GM12878 (cell line): ENCODE measurements at regions not wholly inside any gene's neighbourhood (a gene's known extent, or its start where the extent isn't known, plus 50 kb on each side); places are given as distances from the start of the nearest gene placed in this dataset.

Experiments used
- ATAC-seq: fragments of 200-7000 bp; cut with Tn5 transposase; 3 replicates; pipeline ENCODE4 v1.9.1; 2020; ENCODE audit warnings: mild to moderate bottlenecking, moderate library complexity
- BruUV-seq: library from RNA; stranded (reverse); fragments of 400-500 nt; replicated peaks from 2 replicates; lab custom pipeline; 2021; lab: Mats Ljungman, UMichigan
- CTCF ChIA-PET: fragments of 300-600 bp; sonication (Branson Sonifier 250); formaldehyde crosslinking; extraction: SDS; loops from one replicate; lab custom pipeline; 2021; ENCODE audit warnings: inconsistent platforms; lab: Yijun Ruan, JAX
- POLR2A ChIA-PET: fragments of 350-600 bp; formaldehyde crosslinking; extraction: SDS; loops from one replicate; lab custom pipeline; 2021; ENCODE audit warnings: inconsistent platforms; lab: Charles Lee
- RAD21 ChIA-PET: fragments of 300-600 bp; sonication (Branson Sonifier 250); formaldehyde crosslinking; loops from one replicate; lab custom pipeline; 2023; ENCODE audit warnings: antibody characterized with exemption; ENCODE audit not compliant: unreplicated experiment; lab: Charles Lee
- SMC1A ChIA-PET: fragments of 300-600 bp; sonication (Branson Sonifier 250); formaldehyde crosslinking; loops from one replicate; lab custom pipeline; 2023; ENCODE audit not compliant: unreplicated experiment, uncharacterized antibody; lab: Charles Lee
- DNase-seq: peaks from one replicate; pipeline ENCODE4 v3.0.0-alpha.2; 2011; ENCODE audit warnings: low read depth, low spot score
- FAIRE-seq: peaks from 3 replicates; lab custom pipeline; 2011; peaks lifted over from hg19 to GRCh38; lab: Jason Lieb, UNC
- H2AFZ ChIP-seq: 2 replicates; pipeline ENCODE4 v1.6.0; 2011; ENCODE audit warnings: low read depth, low read length, control low read depth; ENCODE audit not compliant: control insufficient read depth
- H3K27ac ChIP-seq: 2 replicates; pipeline ENCODE4 v1.5.1; 2011; ENCODE audit warnings: control low read depth; ENCODE audit not compliant: control insufficient read depth, insufficient read depth
- H3K27me3 ChIP-seq, 2 experiments: replicated peaks in 1 of 2; 2 replicates each; pipeline versions ENCODE4 v1.6.0 to v1.6.1; 2011; ENCODE audit warnings: low read length in 1 of 2; ENCODE audit not compliant: control insufficient read depth in 2 of 2, insufficient read depth in 2 of 2
- H3K36me3 ChIP-seq, 2 experiments: 2 replicates each; pipeline ENCODE4 v1.5.1; 2011; ENCODE audit warnings: low read length in 1 of 2; ENCODE audit not compliant: control insufficient read depth in 2 of 2, insufficient read depth in 2 of 2
- H3K4me1 ChIP-seq: 2 replicates; pipeline ENCODE4 v1.6.1; 2011; ENCODE audit warnings: mild to moderate bottlenecking, low read length, moderate library complexity, mixed read lengths; ENCODE audit not compliant: control insufficient read depth, insufficient read depth
- H3K4me2 ChIP-seq: 2 replicates; pipeline ENCODE4 v1.6.0; 2011; ENCODE audit warnings: control low read depth; ENCODE audit not compliant: control insufficient read depth, insufficient read depth
- H3K4me3 ChIP-seq: fragments of 200-600 bp; sonication (generic); 2 replicates; pipeline ENCODE4 v1.5.1; 2016
- H3K79me2 ChIP-seq: 2 replicates; pipeline ENCODE4 v1.6.0; 2011; ENCODE audit warnings: low read length; ENCODE audit not compliant: control insufficient read depth, insufficient read depth
- H3K9ac ChIP-seq: 2 replicates; pipeline ENCODE4 v1.8.0; 2011; ENCODE audit warnings: low read length, control low read depth, mixed read lengths; ENCODE audit not compliant: control insufficient read depth, insufficient read depth
- H3K9me3 ChIP-seq: replicated peaks from 3 replicates; pipeline ENCODE4 v1.5.1; 2011; ENCODE audit warnings: mild to moderate bottlenecking, low read length; ENCODE audit not compliant: control insufficient read depth, insufficient read depth
- H4K20me1 ChIP-seq: 2 replicates; pipeline ENCODE4 v1.6.0; 2011; ENCODE audit not compliant: control insufficient read depth, insufficient read depth
- ASH2L ChIP-seq: fragments of 300-600, 200-600 bp; sonication (generic); IDR thresholded peaks from 2 replicates; pipeline ENCODE4 v1.6.1; 2017; ENCODE audit warnings: low read depth, mild to moderate bottlenecking, borderline replicate concordance
- BMI1 ChIP-seq: fragments of 450-650 bp; IDR thresholded peaks from 2 replicates; pipeline ENCODE4 v1.6.1; 2016; ENCODE audit warnings: mild to moderate bottlenecking, moderate library complexity, borderline replicate concordance
- CHD2 ChIP-seq: IDR thresholded peaks from 2 replicates; pipeline ENCODE4 v1.6.1; 2011; ENCODE audit warnings: low read depth, low read length, improper control_type of control experiment, borderline replicate concordance
- CTCF ChIP-seq, 3 experiments: IDR thresholded peaks in 2 of 3; conservative IDR thresholded peaks in 1 of 3; 2 replicates each; pipeline ENCODE4 v1.5.1; 2011; ENCODE audit warnings: low read depth in 3 of 3, low read length in 3 of 3, mild to moderate bottlenecking in 3 of 3, control low read depth in 2 of 3, moderate library complexity in 2 of 3, inconsistent platforms in 1 of 3, mixed read lengths in 1 of 3; ENCODE audit not compliant: control insufficient read depth in 2 of 3, insufficient read depth in 1 of 3; ENCODE audit errors: extremely low read depth in 1 of 3
- EGR1 ChIP-seq, 2 experiments: IDR thresholded peaks; 1 replicate in 1 of 2; 2 replicates in 1 of 2; pipeline ENCODE4 v1.6.1; 2011 to 2012; ENCODE audit warnings: low read depth in 2 of 2, low read length in 2 of 2, borderline replicate concordance in 1 of 2, mild to moderate bottlenecking in 1 of 2, moderate library complexity in 1 of 2
- POLR2A ChIP-seq: IDR thresholded peaks from 2 replicates; pipeline ENCODE4 v1.6.1; 2011; ENCODE audit warnings: low read depth, mild to moderate bottlenecking, low read length
- SMARCA5 ChIP-seq: fragments of 450-650 bp; IDR thresholded peaks from 2 replicates; pipeline ENCODE4 v1.6.1; 2017; ENCODE audit warnings: mild to moderate bottlenecking
- SPI1 ChIP-seq: IDR thresholded peaks from 2 replicates; pipeline ENCODE4 v1.6.1; 2011; ENCODE audit warnings: low read depth, mild to moderate bottlenecking, low read length, moderate library complexity, borderline replicate concordance; ENCODE audit not compliant: insufficient read depth
- STAT1 ChIP-seq: fragments of 450-650 bp; conservative IDR thresholded peaks from 2 replicates; pipeline ENCODE4 v1.6.1; 2014; ENCODE audit warnings: antibody characterized with exemption, mild to moderate bottlenecking
- ZNF592 ChIP-seq: fragments of 450-650 bp; IDR thresholded peaks from 2 replicates; pipeline ENCODE4 v1.6.1; 2017; ENCODE audit warnings: mild to moderate bottlenecking, moderate library complexity
- WGBS: methylation state at CpG from one replicate; pipeline ENCODE4 v1.1.6; 2016; ENCODE audit warnings: low lambda C conversion rate; ENCODE audit not compliant: insufficient replicate concordance, insufficient coverage; ENCODE audit errors: missing lambda C conversion rate; 5-methylcytosine and 5-hydroxymethylcytosine counted together
- in situ Hi-C: fragments of 300-500 bp; cut with MboI; formaldehyde crosslinking; loops from 9 replicates; pipeline ENCODE4 v1.14.3; 2018; ENCODE audit warnings: mixed read lengths
- intact Hi-C: fragments of 100-400 bp; cut with micrococcal nuclease; formaldehyde crosslinking; loops from one replicate; pipeline ENCODE4 v1.14.2; 2022; ENCODE audit not compliant: unreplicated experiment
- TF ChIP-seq, protein P1 (sequence below): fragments of 450-650 bp; IDR thresholded peaks from 2 replicates; pipeline ENCODE4 v1.6.1; 2018; ENCODE audit warnings: borderline replicate concordance, mild to moderate bottlenecking; ENCODE audit not compliant: partially characterized antibody

DNA sequence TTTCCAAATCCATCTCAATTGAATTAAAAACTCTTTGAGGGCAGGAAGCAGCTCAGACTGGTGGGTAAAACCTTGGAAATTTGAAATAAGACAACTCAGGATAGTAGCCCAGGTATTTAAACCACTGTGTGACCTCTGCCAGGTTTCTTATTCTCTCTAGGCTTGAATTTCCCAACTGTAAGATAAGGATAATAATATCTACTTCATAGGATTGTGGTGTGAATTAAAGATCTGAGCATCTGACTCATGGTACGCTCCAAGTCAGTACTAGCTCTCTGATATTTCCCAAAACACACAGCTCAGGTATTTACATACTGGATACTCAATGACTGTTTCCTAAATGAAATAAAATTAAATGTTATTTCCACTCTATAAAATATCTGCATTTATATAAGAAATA, 337.2 kb downstream of the LTN1 start (continued):
- no peak for TF ChIP-seq ZNF592
- TF ChIP-seq STAT1, result no peak

DNA sequence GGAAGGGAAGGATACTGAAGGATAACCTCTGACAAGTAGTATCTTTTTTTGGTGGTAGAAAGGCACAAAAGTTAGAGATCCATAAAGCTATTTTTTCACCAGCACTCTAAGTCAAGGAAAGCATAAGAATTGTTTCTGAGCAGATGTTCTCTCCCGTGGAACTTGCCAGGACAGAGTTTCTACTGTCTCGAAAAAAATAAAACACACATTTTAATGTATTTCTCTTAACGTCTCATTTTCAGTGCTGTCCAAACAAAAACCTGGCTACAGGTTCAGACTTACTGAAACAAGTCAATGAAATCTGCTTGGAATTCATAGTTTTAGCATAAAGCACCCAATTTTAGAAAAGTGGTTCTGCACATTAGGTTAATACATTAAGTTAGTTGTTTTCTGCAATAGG, 338.3 kb downstream of the LTN1 start:
- no peak overlapping the region for H3K27ac ChIP-seq
- CTCF ChIA-PET, result no interaction called here
- RAD21 ChIA-PET, result no interaction called here
- no peak overlapping the region for H3K4me2 ChIP-seq
- H3K4me1 ChIP-seq, result no peaks in the 10 kb centered on the region
- no peaks in the 10 kb centered on the region for H4K20me1 ChIP-seq
- no peak for DNase-seq
- in situ Hi-C loops (no loop called here), intact Hi-C loops (no loop called here)
- no peak for ATAC-seq
- FAIRE-seq, result no peak
- no peak overlapping the region for H3K9ac ChIP-seq
- no peak overlapping the region for H3K4me3 ChIP-seq
- no peaks in the 10 kb centered on the region for H3K9me3 ChIP-seq
- H3K36me3 ChIP-seq, result no peaks in the 10 kb centered on the region
- BruUV-seq, result no TSS peak
- 47% methylated on average over 3 of the region's 3 CpGs for WGBS
- no peak overlapping the region for H2AFZ ChIP-seq
- no peaks in the 10 kb centered on the region for H3K79me2 ChIP-seq
- TF ChIP-seq, protein P1, sequence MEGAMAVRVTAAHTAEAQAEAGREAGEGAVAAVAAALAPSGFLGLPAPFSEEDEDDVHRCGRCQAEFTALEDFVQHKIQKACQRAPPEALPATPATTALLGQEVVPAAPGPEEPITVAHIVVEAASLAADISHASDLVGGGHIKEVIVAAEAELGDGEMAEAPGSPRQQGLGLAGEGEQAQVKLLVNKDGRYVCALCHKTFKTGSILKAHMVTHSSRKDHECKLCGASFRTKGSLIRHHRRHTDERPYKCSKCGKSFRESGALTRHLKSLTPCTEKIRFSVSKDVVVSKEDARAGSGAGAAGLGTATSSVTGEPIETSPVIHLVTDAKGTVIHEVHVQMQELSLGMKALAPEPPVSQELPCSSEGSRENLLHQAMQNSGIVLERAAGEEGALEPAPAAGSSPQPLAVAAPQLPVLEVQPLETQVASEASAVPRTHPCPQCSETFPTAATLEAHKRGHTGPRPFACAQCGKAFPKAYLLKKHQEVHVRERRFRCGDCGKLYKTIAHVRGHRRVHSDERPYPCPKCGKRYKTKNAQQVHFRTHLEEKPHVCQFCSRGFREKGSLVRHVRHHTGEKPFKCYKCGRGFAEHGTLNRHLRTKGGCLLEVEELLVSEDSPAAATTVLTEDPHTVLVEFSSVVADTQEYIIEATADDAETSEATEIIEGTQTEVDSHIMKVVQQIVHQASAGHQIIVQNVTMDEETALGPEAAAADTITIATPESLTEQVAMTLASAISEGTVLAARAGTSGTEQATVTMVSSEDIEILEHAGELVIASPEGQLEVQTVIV, result no peak
- TF ChIP-seq CHD2 (no peak), SMARCA5 (no peak), ASH2L (no peak), BMI1 (no peak), POLR2A (no peak), EGR1 (IDR thresholded peaks at IDR 0.05; ENCODE audit: borderline replicate concordance in 1 of 2, low read depth in 2 of 2, low read length in 2 of 2) (no peak), SPI1 (no peak), CTCF (IDR thresholded peaks at IDR 0.05 in 2 of 3, conservative IDR thresholded peaks at IDR 0.05 in 1 of 3; ENCODE audit: control insufficient read depth in 2 of 3, extremely low read depth in 1 of 3, insufficient read depth in 1 of 3, low read depth in 3 of 3, low read length in 3 of 3) (no peak)
- SMC1A ChIA-PET, result no interaction called here
- no peaks in the 10 kb centered on the region for H3K27me3 ChIP-seq
- POLR2A ChIA-PET, result no interaction called here
